Mesenchymal stem cell (in vitro differentiated cells and primary cell): ENCODE measurements at regions not wholly inside any gene's neighbourhood (a gene's known extent, or its start where the extent isn't known, plus 50 kb on each side); places are given as distances from the start of the nearest gene placed in this dataset.

Source experiments
- DNase-seq: peaks from one replicate; pipeline ENCODE4 v3.0.0-alpha.2; 2013
- H2AFZ ChIP-seq: one replicate; pipeline ENCODE4 v1.6.1; 2013; ENCODE audit warnings: low read depth, mild to moderate bottlenecking, control low read depth, inconsistent platforms, low read length, moderate library complexity
- H2AK5ac ChIP-seq: 2 replicates; pipeline ENCODE4 v1.6.1; 2013; ENCODE audit warnings: low read length, moderate library complexity, mild to moderate bottlenecking, inconsistent platforms; ENCODE audit not compliant: severe bottlenecking
- H2BK120ac ChIP-seq: one replicate; pipeline ENCODE4 v1.6.1; 2013; ENCODE audit warnings: low read depth, mild to moderate bottlenecking, inconsistent platforms, low read length, moderate library complexity
- H2BK12ac ChIP-seq, 2 experiments: one replicate each; pipeline ENCODE4 v1.6.1; 2013; ENCODE audit warnings: inconsistent platforms in 2 of 2, low read length in 2 of 2, mild to moderate bottlenecking in 2 of 2, moderate library complexity in 2 of 2, control low read depth in 1 of 2
- H2BK15ac ChIP-seq: one replicate; pipeline ENCODE4 v1.6.1; 2013; ENCODE audit warnings: mild to moderate bottlenecking, low read depth, inconsistent platforms; ENCODE audit not compliant: poor library complexity, severe bottlenecking
- H2BK5ac ChIP-seq: 2 replicates; pipeline ENCODE4 v1.6.1; 2013; ENCODE audit warnings: low read depth, mild to moderate bottlenecking, low read length, control low read depth, inconsistent platforms; ENCODE audit not compliant: poor library complexity, severe bottlenecking
- H3K14ac ChIP-seq, 2 experiments: one replicate each; pipeline ENCODE4 v1.6.1; 2013; ENCODE audit warnings: inconsistent platforms in 2 of 2, low read length in 2 of 2, control low read depth in 1 of 2, mild to moderate bottlenecking in 1 of 2, moderate library complexity in 1 of 2
- H3K18ac ChIP-seq, 2 experiments: one replicate each; pipeline ENCODE4 v1.6.1; 2013; ENCODE audit warnings: inconsistent platforms in 2 of 2, low read length in 2 of 2, control low read depth in 1 of 2, low read depth in 1 of 2, mild to moderate bottlenecking in 1 of 2
- H3K23ac ChIP-seq, 2 experiments: one replicate each; pipeline ENCODE4 v1.6.1; 2013; ENCODE audit warnings: inconsistent platforms in 2 of 2, low read length in 2 of 2, mild to moderate bottlenecking in 2 of 2, moderate library complexity in 2 of 2, control low read depth in 1 of 2
- H3K27ac ChIP-seq: 2 replicates; pipeline ENCODE4 v1.5.1; 2013; ENCODE audit warnings: mild to moderate bottlenecking, moderate library complexity, low read length, control low read depth, inconsistent platforms; ENCODE audit not compliant: poor library complexity, severe bottlenecking
- H3K27me3 ChIP-seq, 2 experiments: 2 replicates each; pipeline versions ENCODE4 v1.6.1 to v1.7.0; 2013; ENCODE audit warnings: low read length in 2 of 2, mild to moderate bottlenecking in 2 of 2, moderate library complexity in 2 of 2, control low read depth in 1 of 2, inconsistent platforms in 1 of 2; ENCODE audit not compliant: control insufficient read depth in 1 of 2, insufficient read depth in 1 of 2
- H3K36me3 ChIP-seq, 2 experiments: 2 replicates each; pipeline versions ENCODE4 v1.6.1 to v1.7.0; 2013; ENCODE audit warnings: low read length in 2 of 2, control low read depth in 1 of 2, inconsistent platforms in 1 of 2, low read depth in 1 of 2, mild to moderate bottlenecking in 1 of 2; ENCODE audit not compliant: insufficient read depth in 2 of 2, control insufficient read depth in 1 of 2
- H3K4ac ChIP-seq, 2 experiments: one replicate each; pipeline ENCODE4 v1.6.1; 2013; ENCODE audit warnings: inconsistent platforms in 2 of 2, low read length in 2 of 2, mild to moderate bottlenecking in 2 of 2, moderate library complexity in 2 of 2, control low read depth in 1 of 2, low read depth in 1 of 2
- H3K4me1 ChIP-seq: 2 replicates; pipeline ENCODE4 v1.6.1; 2013; ENCODE audit warnings: low read depth, low read length, control low read depth; ENCODE audit not compliant: control insufficient read depth, insufficient read depth
- H3K4me2 ChIP-seq: 2 replicates; pipeline ENCODE4 v1.6.1; 2013; ENCODE audit warnings: low read length, mild to moderate bottlenecking, inconsistent platforms; ENCODE audit not compliant: poor library complexity, severe bottlenecking
- H3K4me3 ChIP-seq, 2 experiments: 2 replicates each; pipeline versions ENCODE4 v1.5.1 to v1.7.0; 2013; ENCODE audit warnings: low read length in 2 of 2, mild to moderate bottlenecking in 2 of 2, control low read depth in 1 of 2, low read depth in 1 of 2; ENCODE audit not compliant: insufficient read depth in 1 of 2
- H3K79me1 ChIP-seq: replicated peaks from 2 replicates; pipeline ENCODE4 v1.6.1; 2013; ENCODE audit warnings: mild to moderate bottlenecking, control low read depth, low read length, inconsistent platforms; ENCODE audit not compliant: poor library complexity, severe bottlenecking
- H3K9ac ChIP-seq: 2 replicates; pipeline ENCODE4 v1.7.0; 2013; ENCODE audit warnings: mild to moderate bottlenecking, low read length, moderate library complexity
- H3K9me3 ChIP-seq: 2 replicates; pipeline ENCODE4 v1.7.0; 2013; ENCODE audit warnings: mild to moderate bottlenecking, low read length; ENCODE audit not compliant: control insufficient read depth
- H4K8ac ChIP-seq: one replicate; pipeline ENCODE4 v1.6.1; 2013; ENCODE audit warnings: inconsistent platforms, mild to moderate bottlenecking, low read length, moderate library complexity
- H4K91ac ChIP-seq: one replicate; pipeline ENCODE4 v1.6.1; 2013; ENCODE audit warnings: mild to moderate bottlenecking, low read length, inconsistent platforms
- WGBS: methylation state at CpG from one replicate; pipeline ENCODE4 v1.1.7; 2013; ENCODE audit warnings: mixed read lengths; 5-methylcytosine and 5-hydroxymethylcytosine counted together

DNA sequence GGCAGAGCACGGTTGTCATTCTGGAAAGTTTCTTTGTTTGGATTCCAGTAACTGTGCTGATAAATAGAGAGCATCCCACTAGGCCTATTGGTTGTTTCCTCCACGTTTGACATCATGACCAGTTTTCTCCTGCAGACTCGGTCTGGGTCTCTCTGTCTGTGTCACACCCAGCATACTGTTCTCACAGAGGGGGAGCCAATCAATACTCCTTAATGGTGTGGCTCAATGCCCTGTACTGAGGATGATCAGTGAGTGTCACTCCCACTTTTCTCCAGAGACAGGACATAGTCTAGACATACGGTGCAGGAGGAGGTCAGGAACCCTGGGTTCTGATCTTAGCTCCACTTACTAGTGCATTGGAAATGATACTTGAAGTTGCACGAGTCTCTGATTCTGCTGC lies 88.2 kb upstream of the BLID start:
- DNase-seq: no peak
- Histone ChIP-seq H3K27ac (no peak overlapping the region), H3K9ac (peak overlapping the region; percentile 92), H3K27me3 (no peaks in the 10 kb centered on the region), H2AFZ (no peak overlapping the region), H3K18ac (peak overlapping the region in 1 of 2 experiments; percentile 41), H3K79me1 (peaks cover 4% of the 10 kb centered on the region), H4K91ac (no peak overlapping the region), H3K4me3 (no peak overlapping the region), H3K4ac (no peak overlapping the region), H2AK5ac (no peak overlapping the region), H3K9me3 (no peaks in the 10 kb centered on the region), H2BK12ac (peak overlapping the region; percentile 7 to 18), H3K14ac (no peak overlapping the region), H2BK5ac (no peak overlapping the region), H2BK15ac (no peak overlapping the region), H3K4me1 (peaks cover 12% of the 10 kb centered on the region), H3K4me2 (no peak overlapping the region), H2BK120ac (no peak overlapping the region), H3K23ac (no peak overlapping the region), H3K36me3 (no peaks in the 10 kb centered on the region), H4K8ac (no peak overlapping the region)
- 79% methylated on average over 4 of the region's 5 CpGs for WGBS

DNA sequence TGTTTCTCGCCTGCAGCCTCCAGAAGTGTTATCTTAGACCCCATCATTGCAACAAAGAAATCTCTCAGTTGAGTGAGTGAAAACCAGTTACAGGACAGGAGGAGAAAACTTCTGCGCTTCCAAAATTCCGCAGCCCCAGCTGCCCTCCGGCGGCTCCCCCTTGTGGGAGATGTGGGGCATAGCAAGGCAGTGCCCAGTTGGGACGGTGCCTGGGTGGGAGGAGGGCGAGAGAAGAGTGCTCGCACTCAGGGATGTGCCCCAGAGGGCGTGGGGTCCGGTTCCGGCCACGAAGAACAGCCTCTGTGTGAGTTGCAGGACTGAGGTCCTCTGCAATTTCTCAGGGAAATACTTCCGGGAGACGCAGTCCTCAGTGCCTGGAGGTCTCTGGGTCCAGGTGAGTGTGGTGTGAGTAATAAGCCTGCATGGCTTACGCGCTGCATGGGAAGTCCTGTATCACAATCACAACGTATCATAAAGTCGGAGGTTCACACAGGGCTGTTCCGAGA lies 87.0 kb upstream of the BLID start:
- Histone ChIP-seq H3K4ac (peak overlapping the region in 1 of 2 experiments; percentile 94), H3K27me3 (no peaks in the 10 kb centered on the region), H2BK120ac (no peak overlapping the region), H3K27ac (no peak overlapping the region), H3K23ac (no peak overlapping the region), H3K79me1 (peaks cover 4% of the 10 kb centered on the region), H3K14ac (no peak overlapping the region), H3K9ac (peak overlapping the region; percentile 92), H2BK12ac (peak overlapping the region; percentile 4 to 93), H2AK5ac (peak overlapping the region; percentile 16), H3K9me3 (no peaks in the 10 kb centered on the region), H2AFZ (no peak overlapping the region), H3K4me3 (peak overlapping the region in 1 of 2 experiments; percentile 82), H3K4me1 (peaks cover 12% of the 10 kb centered on the region), H2BK15ac (no peak overlapping the region), H4K8ac (peak overlapping the region; percentile 21), H3K36me3 (no peaks in the 10 kb centered on the region), H3K4me2 (peak overlapping the region; percentile 68), H3K18ac (peak overlapping the region; percentile 40 to 88), H2BK5ac (no peak overlapping the region), H4K91ac (peak overlapping the region; percentile 64)
- DNase-seq: peak; percentile 76
- 24% methylated on average over 18 of the region's 19 CpGs for WGBS

DNA sequence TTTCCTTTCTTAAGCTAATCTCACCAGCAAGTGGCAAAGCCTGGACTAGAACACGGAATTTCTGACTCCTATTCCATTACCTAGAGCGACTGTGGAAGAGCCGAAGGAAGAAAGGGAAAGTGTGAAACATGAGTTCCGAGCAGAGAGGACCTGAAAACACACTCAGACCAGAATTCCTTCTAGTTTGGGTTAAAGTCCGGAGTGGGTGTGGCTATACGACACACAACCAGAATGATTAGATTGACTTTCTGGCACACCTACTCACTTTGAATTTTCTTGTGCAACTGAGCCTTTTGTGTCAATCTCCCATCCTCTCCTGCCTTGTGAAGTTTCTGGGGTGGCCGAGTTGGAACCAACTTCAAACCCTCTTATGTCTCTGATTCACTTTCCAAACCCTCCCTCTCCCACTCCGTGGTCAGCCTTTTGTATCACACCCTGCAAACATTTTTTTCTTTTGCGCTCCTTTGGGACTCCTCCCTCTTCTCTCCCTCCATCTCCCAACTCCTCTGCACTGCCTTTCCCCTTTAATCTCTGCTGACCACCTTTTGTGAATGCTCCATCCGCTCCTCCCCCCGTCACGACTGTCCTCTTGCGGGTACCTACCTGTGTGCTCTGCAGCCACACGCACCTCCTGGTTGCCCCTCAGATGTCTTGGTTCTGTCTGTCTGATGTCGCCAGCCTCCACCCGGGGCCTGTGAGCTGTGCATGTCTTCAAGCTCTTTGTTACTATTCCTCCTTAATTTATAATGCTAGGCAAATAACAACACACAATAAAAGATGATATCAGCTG lies 86.3 kb upstream of the BLID start:
- 46% methylated on average over 16 of the region's 16 CpGs for WGBS
- H2BK120ac ChIP-seq: no peak overlapping the region
- H3K18ac ChIP-seq: peak overlapping the region; percentile 37 to 96
- H3K9me3 ChIP-seq: no peaks in the 10 kb centered on the region
- H3K27me3 ChIP-seq: no peaks in the 10 kb centered on the region
- peak overlapping the region; percentile 13 for H3K27ac ChIP-seq
- H3K4me3 ChIP-seq: peak overlapping the region; percentile 36 to 82
- H3K4me1 ChIP-seq: peaks cover 10% of the 10 kb centered on the region
- no peaks in the 10 kb centered on the region for H3K36me3 ChIP-seq
- H2BK5ac ChIP-seq: no peak overlapping the region
- H3K23ac ChIP-seq: no peak overlapping the region
- H3K4ac ChIP-seq: peak overlapping the region in 1 of 2 experiments; percentile 52
- H4K91ac ChIP-seq: peak overlapping the region; percentile 58
- H3K9ac ChIP-seq: peak overlapping the region; percentile 92
- H3K79me1 ChIP-seq: peaks cover 4% of the 10 kb centered on the region
- H3K4me2 ChIP-seq: peak overlapping the region; percentile 48
- peak overlapping the region in 1 of 2 experiments; percentile 85 for H3K14ac ChIP-seq
- DNase-seq: peak; percentile 63
- H2AFZ ChIP-seq: peak overlapping the region; percentile 8
- peak overlapping the region; percentile 44 to 89 for H2BK12ac ChIP-seq
- peak overlapping the region; percentile 86 for H4K8ac ChIP-seq
- no peak overlapping the region for H2AK5ac ChIP-seq
- peak overlapping the region; percentile 26 for H2BK15ac ChIP-seq

DNA sequence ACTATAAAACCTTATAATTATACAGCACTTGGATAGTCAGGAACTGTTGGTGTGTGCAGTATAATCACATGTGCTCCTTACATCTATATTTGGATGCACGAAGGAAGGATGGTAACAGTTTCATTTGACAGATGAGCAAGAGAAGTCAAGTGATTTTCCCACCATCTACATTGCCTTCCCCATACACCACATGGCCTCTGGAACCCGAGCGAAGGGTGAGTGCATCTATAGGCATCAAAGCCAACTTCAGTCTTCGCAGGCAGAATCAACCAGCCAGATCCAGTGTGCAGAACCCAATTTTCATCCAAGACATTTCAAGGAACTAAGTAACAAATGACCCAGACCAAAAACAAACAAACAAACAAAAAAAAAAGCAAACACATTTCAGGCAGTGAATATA lies 85.1 kb upstream of the BLID start:
- Histone ChIP-seq H2BK120ac (no peak overlapping the region), H2BK12ac (peak overlapping the region; percentile 80 to 84), H2AK5ac (no peak overlapping the region), H3K14ac (no peak overlapping the region), H2AFZ (peak overlapping the region; percentile 42), H2BK15ac (no peak overlapping the region), H3K27ac (no peak overlapping the region), H3K4ac (peak overlapping the region in 1 of 2 experiments; percentile 73), H3K18ac (peak overlapping the region in 1 of 2 experiments; percentile 70), H3K4me1 (peaks cover 8% of the 10 kb centered on the region), H3K9me3 (no peaks in the 10 kb centered on the region), H3K4me2 (no peak overlapping the region), H3K27me3 (no peaks in the 10 kb centered on the region), H2BK5ac (no peak overlapping the region), H4K8ac (no peak overlapping the region), H3K9ac (peak overlapping the region; percentile 73), H3K36me3 (peaks cover 0 to 4% of the 10 kb centered on the region in 2 experiments), H3K79me1 (peaks cover 4% of the 10 kb centered on the region), H4K91ac (no peak overlapping the region), H3K23ac (no peak overlapping the region), H3K4me3 (peak overlapping the region in 1 of 2 experiments; percentile 75)
- WGBS: 92% methylated on average over 4 of the region's 4 CpGs
- DNase-seq: no peak
